Loucy (cell line): ENCODE measurements at regions not wholly inside any gene's neighbourhood (a gene's known extent, or its start where the extent isn't known, plus 50 kb on each side); places are given as distances from the start of the nearest gene placed in this dataset.

Experiments
- H2AFZ ChIP-seq: fragments of 200-600 bp; sonication (generic); 2 replicates; pipeline ENCODE4 v1.6.0; 2016; ENCODE audit warnings: antibody characterized with exemption, mild to moderate bottlenecking, low read length, moderate library complexity
- H3F3A ChIP-seq: fragments of 200-600 bp; 2 replicates; pipeline ENCODE4 v1.6.0; 2016; ENCODE audit warnings: antibody characterized with exemption, low read depth, mild to moderate bottlenecking
- H3K27me3 ChIP-seq: fragments of 200-600 bp; sonication (generic); 2 replicates; pipeline ENCODE4 v1.6.1; 2014; ENCODE audit warnings: low read length, mild to moderate bottlenecking; ENCODE audit not compliant: insufficient read depth, poor library complexity, severe bottlenecking
- H3K36me3 ChIP-seq: fragments of 200-600 bp; sonication (generic); 2 replicates; pipeline ENCODE4 v1.6.1; 2016; ENCODE audit warnings: low read length; ENCODE audit not compliant: insufficient read depth
- H3K4me1 ChIP-seq: fragments of 200-600 bp; sonication (generic); 2 replicates; pipeline ENCODE4 v1.5.1; 2014; ENCODE audit warnings: low read length, mild to moderate bottlenecking; ENCODE audit not compliant: insufficient read depth, poor library complexity, severe bottlenecking
- H3K4me2 ChIP-seq: fragments of 200-600 bp; sonication (generic); 2 replicates; pipeline ENCODE4 v1.6.0; 2014; ENCODE audit warnings: antibody characterized with exemption, low read length, low read depth, mild to moderate bottlenecking; ENCODE audit not compliant: poor library complexity, severe bottlenecking
- H3K4me3 ChIP-seq: fragments of 200-600 bp; sonication (generic); 2 replicates; pipeline ENCODE4 v1.5.1; 2014; ENCODE audit warnings: low read length, mild to moderate bottlenecking, mixed read lengths; ENCODE audit not compliant: poor library complexity, severe bottlenecking
- H3K79me2 ChIP-seq: fragments of 200-600 bp; sonication (generic); 2 replicates; pipeline ENCODE4 v1.6.1; 2014; ENCODE audit warnings: low read length; ENCODE audit not compliant: insufficient read depth
- H3K9ac ChIP-seq: fragments of 200-600 bp; sonication (generic); 2 replicates; pipeline ENCODE4 v1.6.0; 2014; ENCODE audit warnings: mild to moderate bottlenecking, low read depth, low read length, moderate library complexity; ENCODE audit not compliant: poor library complexity, severe bottlenecking
- H3K9me2 ChIP-seq: fragments of 200-600 bp; sonication (generic); replicated peaks from 2 replicates; pipeline ENCODE4 v1.6.1; 2016; ENCODE audit warnings: low read depth, low read length, mixed read lengths
- H3K9me3 ChIP-seq: fragments of 200-600 bp; sonication (generic); 2 replicates; pipeline ENCODE4 v1.6.1; 2014; ENCODE audit warnings: mild to moderate bottlenecking, antibody characterized with exemption, low read length, low read depth; ENCODE audit not compliant: insufficient read depth
- H4K20me1 ChIP-seq: fragments of 200-600 bp; sonication (generic); 2 replicates; pipeline ENCODE4 v1.6.0; 2014; ENCODE audit warnings: antibody characterized with exemption, low read length, mild to moderate bottlenecking; ENCODE audit not compliant: insufficient read depth, poor library complexity, severe bottlenecking
- EZH2phosphoT487 ChIP-seq: fragments of 200-600 bp; IDR thresholded peaks from 2 replicates; pipeline ENCODE4 v1.6.1; 2018; ENCODE audit warnings: antibody characterized with exemption, mild to moderate bottlenecking, moderate library complexity, borderline replicate concordance
- TF ChIP-seq, protein P1 (sequence below): fragments of 200-600 bp; sonication (generic); conservative IDR thresholded peaks from 2 replicates; pipeline ENCODE4 v1.5.1; 2014; ENCODE audit warnings: mild to moderate bottlenecking, antibody characterized with exemption, low read length

DNA sequence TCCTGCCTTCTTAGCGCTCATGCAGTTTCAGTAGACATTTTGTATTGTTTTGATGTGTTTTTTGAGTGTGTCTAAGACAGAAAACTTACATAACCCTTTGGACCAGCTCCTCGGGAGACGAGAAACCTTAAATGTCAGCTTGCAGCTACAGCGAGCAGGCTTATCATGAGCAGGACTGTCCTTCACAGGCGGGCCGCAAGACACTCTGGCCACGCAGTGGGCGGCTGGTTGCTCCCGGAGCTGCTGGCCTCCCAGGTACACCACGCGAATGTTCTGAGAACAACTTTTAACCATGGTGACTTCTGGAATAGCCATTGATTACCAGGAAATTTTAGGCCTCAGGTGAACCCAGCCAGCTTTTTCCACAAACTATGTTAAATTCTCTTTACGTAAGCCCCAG is 164.1 kb upstream of the DIO3 start:
- Histone ChIP-seq H3K4me2 (no peak overlapping the region), H3K4me3 (no peak overlapping the region), H3K4me1 (no peaks in the 10 kb centered on the region), H2AFZ (no peak overlapping the region), H3F3A (no peaks in the 10 kb centered on the region), H3K36me3 (no peaks in the 10 kb centered on the region), H3K79me2 (no peaks in the 10 kb centered on the region), H3K9me3 (no peaks in the 10 kb centered on the region; the same call in 1 of the 2 replicates), H3K27me3 (no peaks in the 10 kb centered on the region), H3K9ac (no peak overlapping the region), H4K20me1 (no peaks in the 10 kb centered on the region), H3K9me2 (no peaks in the 10 kb centered on the region)
- TF ChIP-seq, protein P1, sequence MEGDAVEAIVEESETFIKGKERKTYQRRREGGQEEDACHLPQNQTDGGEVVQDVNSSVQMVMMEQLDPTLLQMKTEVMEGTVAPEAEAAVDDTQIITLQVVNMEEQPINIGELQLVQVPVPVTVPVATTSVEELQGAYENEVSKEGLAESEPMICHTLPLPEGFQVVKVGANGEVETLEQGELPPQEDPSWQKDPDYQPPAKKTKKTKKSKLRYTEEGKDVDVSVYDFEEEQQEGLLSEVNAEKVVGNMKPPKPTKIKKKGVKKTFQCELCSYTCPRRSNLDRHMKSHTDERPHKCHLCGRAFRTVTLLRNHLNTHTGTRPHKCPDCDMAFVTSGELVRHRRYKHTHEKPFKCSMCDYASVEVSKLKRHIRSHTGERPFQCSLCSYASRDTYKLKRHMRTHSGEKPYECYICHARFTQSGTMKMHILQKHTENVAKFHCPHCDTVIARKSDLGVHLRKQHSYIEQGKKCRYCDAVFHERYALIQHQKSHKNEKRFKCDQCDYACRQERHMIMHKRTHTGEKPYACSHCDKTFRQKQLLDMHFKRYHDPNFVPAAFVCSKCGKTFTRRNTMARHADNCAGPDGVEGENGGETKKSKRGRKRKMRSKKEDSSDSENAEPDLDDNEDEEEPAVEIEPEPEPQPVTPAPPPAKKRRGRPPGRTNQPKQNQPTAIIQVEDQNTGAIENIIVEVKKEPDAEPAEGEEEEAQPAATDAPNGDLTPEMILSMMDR, result no peak
- TF ChIP-seq EZH2phosphoT487, result no peak

DNA sequence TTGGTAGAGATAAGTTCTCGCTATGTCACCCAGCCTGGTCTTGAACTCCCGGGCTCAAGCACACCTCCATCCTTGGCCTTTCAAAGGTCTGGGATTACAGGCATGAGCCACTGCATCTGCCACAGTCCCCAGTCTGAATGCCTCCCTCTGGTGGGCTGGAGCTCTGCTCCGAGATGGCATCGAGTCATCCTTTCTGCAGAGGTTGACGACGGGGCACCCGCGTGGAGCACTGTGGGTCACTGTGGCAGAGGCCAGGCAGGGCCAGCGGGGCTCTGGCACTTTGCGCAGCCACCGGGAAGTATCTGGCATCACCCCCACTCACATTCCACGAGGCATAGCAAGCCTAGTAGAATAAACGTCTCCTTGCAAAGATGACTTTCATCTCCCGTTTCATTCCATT is 163.3 kb upstream of the DIO3 start:
- H3K4me1 ChIP-seq, result no peaks in the 10 kb centered on the region
- no peak overlapping the region for H3K9ac ChIP-seq
- H2AFZ ChIP-seq, result no peak overlapping the region
- H3F3A ChIP-seq, result no peaks in the 10 kb centered on the region
- no peaks in the 10 kb centered on the region for H3K79me2 ChIP-seq
- no peak for TF ChIP-seq EZH2phosphoT487
- TF ChIP-seq, protein P1, result no peak
- H3K36me3 ChIP-seq, result no peaks in the 10 kb centered on the region
- H3K9me3 ChIP-seq, result no peaks in the 10 kb centered on the region; the same call in 1 of the 2 replicates
- H3K4me3 ChIP-seq, result no peak overlapping the region
- no peaks in the 10 kb centered on the region for H3K27me3 ChIP-seq
- no peaks in the 10 kb centered on the region for H4K20me1 ChIP-seq
- no peaks in the 10 kb centered on the region for H3K9me2 ChIP-seq
- no peak overlapping the region for H3K4me2 ChIP-seq

DNA sequence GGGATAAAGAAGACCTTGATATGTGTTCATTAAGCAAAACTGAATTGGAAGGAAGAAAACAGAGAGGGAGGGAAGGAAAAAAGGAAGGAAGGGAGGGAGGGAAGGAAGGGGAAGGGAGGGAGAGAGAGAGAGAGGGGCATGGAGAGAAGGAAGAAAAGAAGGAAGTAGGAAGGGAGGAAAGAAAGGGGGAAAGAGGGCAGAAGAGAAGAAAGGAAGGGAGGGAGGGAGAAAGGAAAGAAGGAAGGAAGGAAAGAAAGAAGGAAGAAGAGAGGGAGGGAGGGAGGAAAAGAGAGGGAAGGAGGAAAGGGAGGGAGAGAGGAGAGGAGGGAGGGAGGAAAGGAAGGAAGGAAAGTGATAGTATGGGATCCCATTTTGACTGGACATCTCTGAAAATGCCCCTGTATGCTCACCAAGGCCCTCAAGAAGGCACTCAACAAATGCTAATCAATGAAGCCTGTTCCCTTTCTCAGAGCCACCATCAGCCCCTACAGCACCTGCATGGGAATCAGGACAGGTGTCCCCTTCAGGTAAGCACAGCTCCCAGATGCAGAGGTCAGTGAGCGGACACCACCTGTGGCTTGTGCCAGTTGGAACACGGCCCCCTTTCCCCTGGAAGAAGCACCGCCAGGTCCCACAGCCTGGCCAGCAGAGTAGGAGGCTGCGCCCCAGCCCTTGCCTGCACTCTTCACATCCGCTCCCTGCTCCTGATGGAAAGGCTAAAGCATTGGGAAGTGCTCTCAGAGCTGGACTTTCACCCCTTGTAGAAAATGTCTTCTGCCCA is 161.4 kb upstream of the DIO3 start:
- H3K27me3 ChIP-seq, result no peaks in the 10 kb centered on the region
- no peaks in the 10 kb centered on the region for H3F3A ChIP-seq
- no peaks in the 10 kb centered on the region for H3K36me3 ChIP-seq
- no peaks in the 10 kb centered on the region; the same call in 1 of the 2 replicates for H3K9me3 ChIP-seq
- H3K79me2 ChIP-seq, result no peaks in the 10 kb centered on the region
- no peak overlapping the region for H2AFZ ChIP-seq
- H3K4me3 ChIP-seq, result no peak overlapping the region
- H3K9ac ChIP-seq, result no peak overlapping the region
- no peak overlapping the region for H3K4me2 ChIP-seq
- no peaks in the 10 kb centered on the region for H4K20me1 ChIP-seq
- TF ChIP-seq, protein P1, result no peak
- no peak for TF ChIP-seq EZH2phosphoT487
- H3K4me1 ChIP-seq, result no peaks in the 10 kb centered on the region
- no peaks in the 10 kb centered on the region for H3K9me2 ChIP-seq
